ENCODE measurements at regions not wholly inside any gene's neighbourhood (a gene's known extent, or its start where the extent isn't known, plus 50 kb on each side); places are given as distances from the start of the nearest gene placed in this dataset.
"Not testable (repeated sequence)": the region's sequence is repeated elsewhere in the genome, so short reads cannot be mapped to it uniquely, and the experiment has no call there.

GRCh38 chr9:99628849-99629620 is 192.7 kb upstream of the NR4A3 start:
- DNase-seq = no peak

GRCh38 chr9:99632349-99633038 is 189.2 kb upstream of the NR4A3 start:
- DNase-seq = no peak

GRCh38 chr9:99633265-99633664 is 188.4 kb upstream of the NR4A3 start:
- no peak for DNase-seq

GRCh38 chr9:99634186-99634585 is 187.5 kb upstream of the NR4A3 start:
- no peak for DNase-seq

GRCh38 chr9:99635032-99635431 is 186.7 kb upstream of the NR4A3 start:
- DNase-seq = no peak

GRCh38 chr9:99637641-99638040 is 184.0 kb upstream of the NR4A3 start:
- no peak for DNase-seq

- DNase-seq = no peak
Measured at GRCh38 chr9:99638971-99639370, 182.7 kb upstream of the NR4A3 start.

- no peak for DNase-seq
Measured at GRCh38 chr9:99647604-99648003, 174.1 kb upstream of the NR4A3 start.

- no peak for DNase-seq
Measured at GRCh38 chr9:99650187-99650874, 171.4 kb upstream of the NR4A3 start.

GRCh38 chr9:99660191-99660636 is 161.5 kb upstream of the NR4A3 start:
- no peak for DNase-seq

GRCh38 chr9:99663297-99663696 is 158.4 kb upstream of the NR4A3 start:
- no peak for DNase-seq

GRCh38 chr9:99663856-99664255 is 157.8 kb upstream of the NR4A3 start:
- no peak for DNase-seq

- DNase-seq = no peak
Measured at GRCh38 chr9:99666571-99666970, 155.1 kb upstream of the NR4A3 start.

- not testable (repeated sequence) for DNase-seq
Measured at GRCh38 chr9:99670886-99671285, 150.8 kb upstream of the NR4A3 start.

GRCh38 chr9:99677281-99677680 is 144.4 kb upstream of the NR4A3 start:
- DNase-seq = no peak

- no peak for DNase-seq
Measured at GRCh38 chr9:99678566-99678965, 143.1 kb upstream of the NR4A3 start.

GRCh38 chr9:99680191-99680590 is 141.5 kb upstream of the NR4A3 start:
- DNase-seq = no peak

GRCh38 chr9:99681113-99681512 is 140.6 kb upstream of the NR4A3 start:
- no peak for DNase-seq

- DNase-seq = no peak
Measured at GRCh38 chr9:99682378-99682777, 139.3 kb upstream of the NR4A3 start.

GRCh38 chr9:99682870-99683269 is 138.8 kb upstream of the NR4A3 start:
- DNase-seq = no peak

- no peak for DNase-seq
Measured at GRCh38 chr9:99690573-99690972, 131.1 kb upstream of the NR4A3 start.

- DNase-seq = no peak
Measured at GRCh38 chr9:99693888-99694287, 127.8 kb upstream of the NR4A3 start.

- DNase-seq = no peak
Measured at GRCh38 chr9:99694393-99694792, 127.3 kb upstream of the NR4A3 start.

All from renal pelvis (tissue), 1 donor.